Fibroblast of lung (primary cell): ENCODE measurements at regions not wholly inside any gene's neighbourhood (a gene's known extent, or its start where the extent isn't known, plus 50 kb on each side); places are given as distances from the start of the nearest gene placed in this dataset.
"Not testable (repeated sequence)": the region's sequence is repeated elsewhere in the genome, so short reads cannot be mapped to it uniquely, and the experiment has no call there.

Experiments
- DNase-seq, 2 donors: peaks; one replicate each; pipeline versions ENCODE4 v3.0.0 to v3.0.0-alpha.2; 2010; ENCODE audit warnings: low read depth in 2 of 2
- H2AFZ ChIP-seq: 2 replicates; pipeline ENCODE4 v1.5.1; 2012; ENCODE audit warnings: low read length, control low read depth, inconsistent platforms
- H3K27ac ChIP-seq: 2 replicates; pipeline ENCODE4 v1.5.1; 2011; ENCODE audit warnings: low read length, control low read depth; ENCODE audit not compliant: insufficient read depth
- H3K27me3 ChIP-seq: 2 replicates; pipeline ENCODE4 v1.5.1; 2011; ENCODE audit warnings: mild to moderate bottlenecking, low read length; ENCODE audit not compliant: control insufficient read depth, insufficient read depth
- H3K36me3 ChIP-seq: 2 replicates; pipeline ENCODE4 v1.5.1; 2011; ENCODE audit warnings: low read length; ENCODE audit not compliant: control insufficient read depth, insufficient read depth
- H3K4me1 ChIP-seq: 2 replicates; pipeline ENCODE4 v1.5.1; 2011; ENCODE audit warnings: low read length; ENCODE audit not compliant: control insufficient read depth, insufficient read depth; ENCODE audit errors: extremely low read depth
- H3K4me2 ChIP-seq: 2 replicates; pipeline ENCODE4 v1.5.1; 2011; ENCODE audit warnings: low read length, control low read depth; ENCODE audit not compliant: insufficient read depth; ENCODE audit errors: extremely low read depth
- H3K4me3 ChIP-seq, 4 experiments: fragments of 200-600 bp in 1 of 4; sonication (generic) in 1 of 4; replicated peaks in 1 of 4; 2 replicates each; pipeline ENCODE4 v1.5.1; 2011 to 2016; ENCODE audit warnings: low read length in 4 of 4, low read depth in 3 of 4, mild to moderate bottlenecking in 3 of 4, control low read depth in 2 of 4, inconsistent platforms in 1 of 4, mixed read lengths in 1 of 4; ENCODE audit not compliant: insufficient read depth in 1 of 4; ENCODE audit errors: control extremely low read depth in 1 of 4
- H3K79me2 ChIP-seq: 2 replicates; pipeline ENCODE4 v1.5.1; 2012; ENCODE audit warnings: mild to moderate bottlenecking, low read length, inconsistent platforms; ENCODE audit not compliant: control insufficient read depth, insufficient read depth
- H3K9ac ChIP-seq: 2 replicates; pipeline ENCODE4 v1.5.1; 2011; ENCODE audit warnings: mild to moderate bottlenecking, low read length, control low read depth; ENCODE audit not compliant: insufficient read depth
- H3K9me3 ChIP-seq: 2 replicates; pipeline ENCODE4 v1.5.1; 2012; ENCODE audit warnings: low read depth, low read length; ENCODE audit not compliant: control insufficient read depth, insufficient read depth
- H4K20me1 ChIP-seq: 2 replicates; pipeline ENCODE4 v1.5.1; 2011; ENCODE audit warnings: low read length; ENCODE audit not compliant: control insufficient read depth, insufficient read depth; ENCODE audit errors: extremely low read depth
- EZH2 ChIP-seq: IDR thresholded peaks from 2 replicates; pipeline ENCODE4 v1.5.1; 2012; ENCODE audit warnings: low read length, control low read depth, mild to moderate bottlenecking; ENCODE audit errors: missing control alignments
- TF ChIP-seq, protein P1 (sequence below), 2 donors: IDR thresholded peaks in 1 of 2; conservative IDR thresholded peaks in 1 of 2; 1 replicate in 1 of 2; 2 replicates in 1 of 2; pipeline ENCODE4 v1.5.1; 2011 to 2012; ENCODE audit warnings: low read length in 2 of 2, control low read depth in 1 of 2, inconsistent platforms in 1 of 2, low read depth in 1 of 2, mild to moderate bottlenecking in 1 of 2

DNA sequence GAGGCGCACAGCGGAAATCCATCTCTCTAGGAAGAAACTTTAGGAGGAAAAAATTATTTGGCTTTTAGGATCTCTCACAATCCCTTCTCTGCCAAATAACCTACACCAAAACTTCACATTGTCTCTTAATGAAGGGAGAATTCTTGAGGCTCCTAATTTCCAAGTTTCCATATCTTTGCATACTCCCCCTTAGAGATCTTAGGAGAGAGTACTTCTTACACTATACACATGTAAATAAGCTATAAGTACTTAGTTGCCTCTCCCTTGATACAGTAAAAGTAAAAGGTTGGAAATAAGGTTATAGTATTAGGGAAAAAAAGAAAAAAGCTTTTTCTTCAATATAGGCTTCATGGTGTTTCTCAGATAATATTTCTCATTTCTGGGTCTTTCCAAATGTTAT is 596.7 kb downstream of the SATB2 start:
- H3K27me3 ChIP-seq, result no peaks in the 10 kb centered on the region
- no peak overlapping the region for H3K27ac ChIP-seq
- H3K79me2 ChIP-seq, result no peaks in the 10 kb centered on the region
- H3K9me3 ChIP-seq, result no peaks in the 10 kb centered on the region
- DNase-seq, result no peak
- H3K4me3 ChIP-seq, result no peak overlapping the region
- no peak overlapping the region for H2AFZ ChIP-seq
- H4K20me1 ChIP-seq, result no peaks in the 10 kb centered on the region
- no peak overlapping the region for H3K4me2 ChIP-seq
- H3K9ac ChIP-seq, result no peak overlapping the region
- TF ChIP-seq, protein P1, sequence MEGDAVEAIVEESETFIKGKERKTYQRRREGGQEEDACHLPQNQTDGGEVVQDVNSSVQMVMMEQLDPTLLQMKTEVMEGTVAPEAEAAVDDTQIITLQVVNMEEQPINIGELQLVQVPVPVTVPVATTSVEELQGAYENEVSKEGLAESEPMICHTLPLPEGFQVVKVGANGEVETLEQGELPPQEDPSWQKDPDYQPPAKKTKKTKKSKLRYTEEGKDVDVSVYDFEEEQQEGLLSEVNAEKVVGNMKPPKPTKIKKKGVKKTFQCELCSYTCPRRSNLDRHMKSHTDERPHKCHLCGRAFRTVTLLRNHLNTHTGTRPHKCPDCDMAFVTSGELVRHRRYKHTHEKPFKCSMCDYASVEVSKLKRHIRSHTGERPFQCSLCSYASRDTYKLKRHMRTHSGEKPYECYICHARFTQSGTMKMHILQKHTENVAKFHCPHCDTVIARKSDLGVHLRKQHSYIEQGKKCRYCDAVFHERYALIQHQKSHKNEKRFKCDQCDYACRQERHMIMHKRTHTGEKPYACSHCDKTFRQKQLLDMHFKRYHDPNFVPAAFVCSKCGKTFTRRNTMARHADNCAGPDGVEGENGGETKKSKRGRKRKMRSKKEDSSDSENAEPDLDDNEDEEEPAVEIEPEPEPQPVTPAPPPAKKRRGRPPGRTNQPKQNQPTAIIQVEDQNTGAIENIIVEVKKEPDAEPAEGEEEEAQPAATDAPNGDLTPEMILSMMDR (conservative IDR thresholded peaks at IDR 0.05 in 1 of 2, IDR thresholded peaks at IDR 0.05 in 1 of 2; ENCODE audit: low read depth in 1 of 2, low read length in 2 of 2), result no peak
- TF ChIP-seq EZH2, result no peak
- H3K4me1 ChIP-seq, result no peaks in the 10 kb centered on the region
- H3K36me3 ChIP-seq, result no peaks in the 10 kb centered on the region

DNA sequence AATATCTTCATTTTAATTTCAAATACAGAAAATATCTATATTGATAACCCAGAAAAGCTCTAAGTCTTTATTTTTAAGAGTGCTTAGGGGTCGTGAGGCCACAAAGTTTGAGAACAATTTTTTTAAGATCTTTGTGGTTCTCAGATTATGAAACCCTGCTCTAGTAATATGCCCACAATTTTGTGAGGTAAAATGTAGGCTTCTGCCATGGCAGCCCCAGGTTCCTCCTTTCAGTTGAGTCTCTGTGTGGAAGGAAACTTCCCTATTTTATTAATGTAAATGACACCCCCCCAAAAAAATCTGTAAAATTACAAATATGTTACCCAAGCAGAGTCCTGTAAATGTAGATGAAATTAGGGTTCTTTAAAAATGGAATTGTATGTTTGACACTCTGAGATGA is 600.5 kb downstream of the SATB2 start:
- H3K9ac ChIP-seq, result no peak overlapping the region
- H3K27ac ChIP-seq, result no peak overlapping the region
- H3K36me3 ChIP-seq, result no peaks in the 10 kb centered on the region
- H3K4me2 ChIP-seq, result no peak overlapping the region
- H4K20me1 ChIP-seq, result no peaks in the 10 kb centered on the region
- H3K27me3 ChIP-seq, result no peaks in the 10 kb centered on the region
- TF ChIP-seq, protein P1 (conservative IDR thresholded peaks at IDR 0.05 in 1 of 2, IDR thresholded peaks at IDR 0.05 in 1 of 2; ENCODE audit: low read depth in 1 of 2, low read length in 2 of 2), result no peak
- TF ChIP-seq EZH2, result no peak
- no peaks in the 10 kb centered on the region for H3K9me3 ChIP-seq
- no peak overlapping the region for H3K4me3 ChIP-seq
- DNase-seq, result no peak
- no peaks in the 10 kb centered on the region for H3K79me2 ChIP-seq
- no peak overlapping the region for H2AFZ ChIP-seq
- no peaks in the 10 kb centered on the region for H3K4me1 ChIP-seq

DNA sequence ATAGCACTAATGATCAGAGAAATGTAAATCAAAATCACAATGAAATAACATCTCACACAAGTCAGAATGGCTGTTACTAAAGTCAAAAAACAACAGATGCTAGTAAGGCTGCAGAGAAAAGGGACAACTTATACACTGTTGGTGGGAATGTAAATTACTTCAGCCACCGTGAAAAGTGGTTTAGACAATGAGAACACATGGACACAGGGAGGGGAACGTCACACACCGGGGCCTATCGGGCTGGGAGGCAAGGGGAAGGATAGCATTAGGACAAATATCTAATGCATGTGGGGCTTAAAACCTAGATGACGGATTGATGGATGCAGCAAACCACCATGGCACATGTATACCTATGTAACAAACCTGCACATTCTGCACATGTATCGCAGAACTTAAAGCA is 602.0 kb downstream of the SATB2 start:
- H3K4me3 ChIP-seq, H2AFZ ChIP-seq, H3K36me3 ChIP-seq, H3K79me2 ChIP-seq, H3K27me3 ChIP-seq, H3K27ac ChIP-seq, H3K9me3 ChIP-seq, DNase-seq, H3K9ac ChIP-seq, H3K4me2 ChIP-seq, H4K20me1 ChIP-seq, H3K4me1 ChIP-seq: not testable (repeated sequence)

DNA sequence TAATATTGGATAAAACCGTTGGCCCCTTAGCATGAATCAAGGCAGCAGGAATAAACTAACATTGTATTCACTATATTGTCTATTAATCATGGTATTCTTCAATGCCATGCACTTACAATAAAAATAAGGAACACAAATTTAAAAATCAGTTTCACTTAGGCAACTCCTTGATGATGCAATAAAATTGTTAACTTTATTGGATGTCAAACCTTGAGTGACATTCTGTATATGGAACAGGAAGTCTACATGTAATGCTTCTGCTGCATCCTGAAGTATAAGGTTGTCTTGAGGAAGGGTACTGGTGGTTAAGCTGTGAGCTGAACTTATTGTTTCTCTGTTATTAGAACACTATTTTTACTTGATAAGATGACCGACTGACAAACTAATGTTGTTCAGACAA is 605.5 kb downstream of the SATB2 start:
- H3K27me3 ChIP-seq, result no peaks in the 10 kb centered on the region
- no peak overlapping the region for H3K4me3 ChIP-seq
- H3K4me2 ChIP-seq, result no peak overlapping the region
- H3K36me3 ChIP-seq, result no peaks in the 10 kb centered on the region
- no peaks in the 10 kb centered on the region for H3K4me1 ChIP-seq
- H4K20me1 ChIP-seq, result no peaks in the 10 kb centered on the region
- DNase-seq, result no peak
- no peak overlapping the region for H3K27ac ChIP-seq
- no peak overlapping the region for H3K9ac ChIP-seq
- no peak overlapping the region for H2AFZ ChIP-seq
- TF ChIP-seq, protein P1 (conservative IDR thresholded peaks at IDR 0.05 in 1 of 2, IDR thresholded peaks at IDR 0.05 in 1 of 2; ENCODE audit: low read depth in 1 of 2, low read length in 2 of 2), result no peak
- TF ChIP-seq EZH2, result no peak
- H3K79me2 ChIP-seq, result no peaks in the 10 kb centered on the region
- no peaks in the 10 kb centered on the region for H3K9me3 ChIP-seq
